ENCODE measurements at regions not wholly inside any gene's neighbourhood (a gene's known extent, or its start where the extent isn't known, plus 50 kb on each side); places are given as distances from the start of the nearest gene placed in this dataset.
"Not testable (repeated sequence)": the region's sequence is repeated elsewhere in the genome, so short reads cannot be mapped to it uniquely, and the experiment has no call there.

DNA sequence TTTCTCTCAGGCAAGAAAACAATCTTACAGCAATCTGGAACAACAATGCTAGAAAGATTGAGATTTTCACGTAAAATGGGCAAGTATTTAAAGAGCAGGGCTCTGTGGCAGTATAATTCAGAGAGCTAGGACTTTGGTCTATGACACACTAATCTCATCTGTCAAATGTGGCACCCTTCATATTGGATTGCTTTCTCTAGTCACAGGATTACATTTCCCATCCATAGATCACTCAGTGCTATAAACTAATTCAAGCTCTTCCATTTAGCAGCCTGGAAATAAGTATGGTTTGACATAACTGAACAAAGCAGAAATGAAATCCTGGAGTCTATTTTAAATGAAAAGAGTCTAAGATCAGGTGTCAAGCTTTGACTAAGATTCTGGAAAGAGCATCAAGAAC is 263.1 kb upstream of the TMPRSS15 start:
- DNase-seq (ENCODE audit: low spot score) = no peak
- in situ Hi-C loops (cut with HindIII; ENCODE audit: low sequenced_read_pairs) = no loop called here

DNA sequence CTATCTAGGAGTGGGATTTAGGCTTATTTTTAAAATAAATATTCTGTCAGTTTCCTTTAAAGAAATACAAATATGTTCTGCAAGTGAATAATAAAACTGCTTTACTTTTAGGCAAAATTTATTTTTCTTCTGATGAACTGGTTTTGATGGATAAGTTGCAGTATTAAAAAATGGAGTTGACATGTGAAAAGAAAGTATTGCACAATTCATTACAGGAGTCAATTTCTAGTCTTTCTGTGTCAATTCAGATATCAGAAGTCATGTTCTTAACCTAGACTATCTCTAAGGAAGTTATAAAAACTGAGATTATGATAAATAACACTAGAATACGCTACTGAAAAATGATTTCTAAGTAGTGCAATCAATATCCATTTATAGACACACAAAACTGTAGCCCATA is 270.2 kb upstream of the TMPRSS15 start:
- DNase-seq (ENCODE audit: low spot score) = no peak
- in situ Hi-C loops (cut with HindIII; ENCODE audit: low sequenced_read_pairs) = no loop called here

DNA sequence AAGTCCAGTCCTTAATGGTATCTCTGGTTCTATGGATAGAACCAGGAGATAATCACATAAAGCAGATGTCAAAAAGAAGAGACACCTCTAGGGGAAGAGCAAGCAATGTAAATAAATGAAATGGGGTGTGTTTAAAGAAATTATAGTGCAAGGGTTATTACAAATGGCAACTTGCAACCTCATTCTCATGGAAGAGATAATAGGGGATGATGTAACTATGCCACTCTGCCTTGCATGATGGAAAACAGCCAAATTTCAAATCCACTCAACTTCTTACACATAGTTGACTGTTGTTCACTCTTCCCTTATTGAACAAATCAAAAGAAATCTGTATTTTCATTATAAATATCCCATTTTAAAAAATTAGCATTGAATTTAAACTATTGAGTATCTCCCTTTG is 274.0 kb upstream of the TMPRSS15 start:
- DNase-seq (ENCODE audit: low spot score) = no peak
- in situ Hi-C loops (cut with HindIII; ENCODE audit: low sequenced_read_pairs) = no loop called here

DNA sequence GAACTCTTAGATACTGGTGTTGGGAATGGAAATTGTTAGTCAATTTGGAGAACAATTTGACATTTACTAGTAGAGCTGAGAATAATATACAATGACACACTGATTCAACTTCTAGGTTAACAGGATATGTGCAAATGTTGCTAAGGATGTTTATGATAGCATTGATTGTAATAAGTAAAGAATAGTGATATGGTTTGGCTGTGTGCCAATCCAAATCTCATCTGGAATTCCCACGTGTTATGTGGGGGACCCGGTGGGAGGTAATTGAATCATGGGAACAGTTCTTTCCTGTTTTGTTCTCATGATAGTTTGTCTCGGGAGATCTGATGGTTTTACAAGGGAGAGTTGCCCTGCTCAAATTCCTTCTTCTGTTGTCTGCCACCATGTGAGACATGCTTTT is 302.4 kb upstream of the TMPRSS15 start:
- in situ Hi-C loops (cut with HindIII; ENCODE audit: low sequenced_read_pairs) = no loop called here

DNA sequence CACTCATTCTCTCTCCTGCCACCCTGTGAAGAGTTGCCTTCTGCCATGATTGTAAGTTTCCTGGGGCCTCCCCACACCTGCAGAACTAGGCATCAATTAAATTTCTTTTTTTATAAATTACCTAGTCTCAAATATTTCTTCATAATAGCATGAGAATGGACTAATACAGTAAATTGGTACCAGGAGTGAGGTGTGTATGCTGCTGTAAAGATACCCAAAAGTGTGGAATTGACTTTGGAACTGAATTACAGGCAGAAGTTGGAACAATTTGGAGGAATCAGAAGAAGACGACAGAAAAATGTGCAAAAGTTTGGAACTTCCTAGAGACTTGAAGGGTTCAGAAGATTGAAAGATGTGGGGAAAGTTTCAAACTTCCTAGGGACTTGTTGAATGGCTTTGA is 308.1 kb upstream of the TMPRSS15 start:
- DNase-seq (ENCODE audit: low spot score) = no peak
- in situ Hi-C loops (cut with HindIII; ENCODE audit: low sequenced_read_pairs) = no loop called here

More for the DNA sequence above, 302.4 kb upstream of the TMPRSS15 start:
- no peak for DNase-seq (ENCODE audit: low spot score)

DNA sequence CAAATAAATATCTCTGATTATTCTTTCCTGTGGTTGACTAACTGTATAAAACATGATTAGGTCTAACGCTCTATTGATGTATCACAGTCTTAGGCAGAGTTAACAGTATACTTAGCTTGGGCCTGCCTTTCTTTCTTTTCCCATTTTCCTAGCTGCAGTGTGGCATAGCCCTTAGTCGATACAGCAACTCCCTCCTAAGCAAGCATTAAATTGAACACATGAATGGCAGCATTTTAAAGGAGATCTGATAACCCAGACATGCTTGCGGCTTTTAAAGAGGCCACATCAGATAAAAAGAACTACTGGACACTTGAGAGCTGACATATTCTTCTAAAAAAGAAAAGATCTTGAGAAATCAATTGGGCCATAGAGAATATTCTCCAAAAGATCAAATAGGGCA is 312.0 kb upstream of the TMPRSS15 start:
- in situ Hi-C loops (cut with HindIII; ENCODE audit: low sequenced_read_pairs) = no loop called here
- DNase-seq (ENCODE audit: low spot score) = no peak

DNA sequence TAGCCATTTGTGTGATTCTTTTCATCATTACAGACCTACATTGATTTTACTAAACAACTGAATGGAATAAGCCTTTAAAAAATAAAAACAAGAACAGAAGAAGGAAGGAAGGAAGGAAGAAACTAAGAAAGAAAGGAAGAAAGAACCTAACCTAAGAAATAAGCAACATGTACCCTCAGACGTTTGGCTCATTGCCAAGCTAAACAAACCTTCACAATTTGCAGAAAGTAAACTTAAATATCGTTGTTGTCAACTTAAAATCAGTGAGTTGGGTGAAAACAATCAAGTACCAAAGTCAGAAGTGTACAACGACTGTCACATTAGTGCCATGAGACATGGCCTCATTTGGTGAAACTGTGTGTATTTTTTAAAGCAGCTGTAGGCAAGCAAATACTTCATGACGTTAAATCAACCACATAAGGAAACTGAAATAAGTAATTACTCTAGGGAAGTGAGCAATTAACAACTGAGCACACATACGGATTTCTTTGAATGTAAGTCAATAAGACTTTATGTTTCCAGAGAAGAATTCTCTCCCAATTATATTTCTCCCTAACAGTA is 313.1 kb upstream of the TMPRSS15 start:
- no peak for DNase-seq (ENCODE audit: low spot score)
- in situ Hi-C loops (cut with HindIII; ENCODE audit: low sequenced_read_pairs) = no loop called here

DNA sequence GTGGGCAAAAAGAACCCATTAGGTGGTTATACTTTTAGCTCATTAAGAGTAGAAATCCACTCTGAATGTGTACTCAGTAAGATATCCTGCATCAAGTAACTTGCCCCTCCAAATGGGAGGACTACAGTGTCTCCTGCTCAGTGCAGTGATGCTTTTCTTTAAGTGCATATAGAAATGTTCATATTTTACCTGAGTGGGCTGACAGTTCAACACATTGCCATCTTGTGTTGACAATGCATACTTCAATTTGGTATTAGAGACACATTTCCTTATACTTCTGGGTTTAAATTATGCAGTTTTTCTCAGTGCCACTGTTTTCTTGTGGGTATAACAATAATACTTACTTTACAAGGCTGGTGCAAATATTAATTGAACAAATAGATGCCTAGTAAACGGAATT is 318.6 kb upstream of the TMPRSS15 start:
- DNase-seq (ENCODE audit: low spot score) = no peak
- in situ Hi-C loops (cut with HindIII; ENCODE audit: low sequenced_read_pairs) = no loop called here

DNA sequence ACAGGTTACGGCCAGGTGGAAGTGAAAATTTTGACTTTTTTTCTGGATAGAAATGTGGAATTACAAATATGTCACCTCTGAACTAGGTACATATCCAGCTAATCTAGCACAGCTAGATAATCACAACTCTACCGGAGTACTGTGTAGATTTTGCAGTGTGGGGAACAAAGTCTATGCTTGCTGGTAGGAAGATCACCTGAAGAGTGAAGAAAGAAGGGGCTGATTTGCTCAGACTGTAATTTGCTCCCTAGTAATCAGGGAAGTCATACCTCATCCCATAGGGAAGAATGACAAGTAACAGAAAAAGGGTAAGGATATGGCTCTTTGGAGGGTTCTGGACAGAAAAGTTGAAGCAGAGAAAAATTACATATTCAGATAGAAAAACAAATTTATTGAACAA is 319.6 kb upstream of the TMPRSS15 start:
- in situ Hi-C loops (cut with HindIII; ENCODE audit: low sequenced_read_pairs) = no loop called here
- no peak for DNase-seq (ENCODE audit: low spot score)

DNA sequence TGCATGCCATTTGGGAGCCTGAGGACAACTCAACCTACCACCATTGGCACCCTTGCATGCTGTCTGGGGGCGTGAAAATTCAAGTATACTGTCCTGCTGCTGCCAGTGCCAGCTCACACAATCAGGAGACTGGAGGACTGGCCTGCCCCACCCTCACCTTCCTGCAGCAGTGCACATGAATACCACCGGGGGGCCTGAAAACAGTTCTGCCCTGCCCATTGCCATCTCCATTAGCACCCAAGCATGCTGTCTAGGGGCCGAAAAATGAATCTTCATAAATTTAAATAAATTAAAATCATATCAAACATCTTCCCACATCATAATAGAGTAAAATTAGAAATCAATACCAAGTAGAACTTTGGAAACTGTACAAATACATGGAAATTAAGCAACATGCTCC is 322.1 kb upstream of the TMPRSS15 start:
- DNase-seq (ENCODE audit: low spot score) = no peak
- in situ Hi-C loops (cut with HindIII; ENCODE audit: low sequenced_read_pairs) = no loop called here

DNA sequence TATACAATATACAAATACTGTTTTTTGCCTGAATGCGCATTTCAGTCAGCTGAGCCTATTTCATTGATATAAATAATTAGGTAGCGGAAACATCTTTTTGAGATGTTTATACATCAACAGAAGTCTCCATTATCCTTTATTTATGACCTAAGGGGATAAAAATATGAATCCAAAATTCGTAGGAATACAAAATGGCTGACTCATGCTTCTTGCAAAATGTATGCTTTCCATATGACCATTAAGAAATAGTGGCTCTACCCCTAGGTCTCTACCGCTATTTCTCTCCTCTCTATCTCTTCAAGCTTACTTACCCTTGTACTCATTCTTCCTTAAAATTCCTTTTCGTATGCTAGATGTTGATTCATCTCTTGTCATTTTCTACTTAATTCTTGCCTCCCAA is 338.4 kb upstream of the TMPRSS15 start:
- in situ Hi-C loops (cut with HindIII; ENCODE audit: low sequenced_read_pairs) = no loop called here
- DNase-seq (ENCODE audit: low spot score) = no peak

DNA sequence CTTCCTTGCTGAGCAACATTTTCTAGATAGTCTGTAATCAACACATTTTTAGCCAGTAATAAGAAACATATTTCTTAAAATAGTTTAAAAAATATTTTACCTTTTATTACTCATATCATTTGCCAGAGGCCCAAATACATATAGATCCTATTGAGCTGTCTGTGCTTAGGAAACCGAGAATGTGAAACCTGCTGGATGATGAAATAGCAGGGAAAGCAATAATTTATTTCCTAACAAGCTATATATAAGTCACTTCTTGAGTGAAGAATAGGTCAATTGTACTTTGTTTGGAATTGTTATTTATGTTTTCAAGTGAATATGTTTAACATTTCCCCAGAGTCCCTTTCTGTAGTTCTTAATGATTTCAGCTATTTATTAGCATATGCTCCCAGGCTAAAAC is 339.9 kb upstream of the TMPRSS15 start:
- in situ Hi-C loops (cut with HindIII; ENCODE audit: low sequenced_read_pairs) = no loop called here

DNA sequence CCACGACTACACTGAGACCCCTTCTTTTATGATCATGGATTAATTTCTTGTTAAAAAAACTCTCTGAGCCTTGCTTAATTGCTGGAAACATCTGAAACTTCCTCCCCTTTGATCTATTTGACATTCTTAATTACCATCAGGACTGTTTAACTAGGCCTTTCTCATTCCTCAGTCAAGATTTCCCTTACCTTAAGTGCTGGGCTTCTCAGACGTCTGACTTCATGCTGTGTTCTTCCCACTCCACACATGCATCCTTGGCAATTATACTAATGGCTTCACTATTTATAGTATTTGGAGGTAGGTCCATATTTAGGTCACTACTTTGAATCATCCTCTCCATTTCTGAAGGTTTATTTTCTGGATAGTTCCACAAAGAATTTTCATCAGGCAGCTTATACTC is 341.3 kb upstream of the TMPRSS15 start:
- no peak for DNase-seq (ENCODE audit: low spot score)
- in situ Hi-C loops (cut with HindIII; ENCODE audit: low sequenced_read_pairs) = no loop called here

More for the DNA sequence above, 339.9 kb upstream of the TMPRSS15 start:
- DNase-seq (ENCODE audit: low spot score) = no peak

DNA sequence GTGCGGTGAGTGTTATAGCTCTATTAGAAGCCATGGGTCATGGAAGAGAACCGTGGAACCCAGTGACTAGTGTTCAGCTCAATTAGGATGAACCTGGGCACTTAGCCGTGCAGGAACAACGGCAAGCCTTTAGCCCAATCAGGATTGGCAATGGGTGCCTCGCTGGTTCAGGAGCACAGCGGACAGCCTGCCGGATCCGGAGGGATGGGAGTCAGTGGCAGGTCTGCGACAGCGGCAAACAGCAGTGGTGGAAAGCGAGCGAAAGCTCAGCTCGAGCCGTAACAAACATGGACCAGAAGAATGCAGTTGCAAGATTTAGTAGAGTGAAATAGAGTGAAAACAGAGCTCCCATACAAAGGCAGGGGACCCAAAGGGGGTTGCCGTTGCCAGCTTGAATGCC is 349.3 kb upstream of the TMPRSS15 start:
- DNase-seq (ENCODE audit: low spot score); in situ Hi-C loops (cut with HindIII; ENCODE audit: low sequenced_read_pairs): not testable (repeated sequence)

DNA sequence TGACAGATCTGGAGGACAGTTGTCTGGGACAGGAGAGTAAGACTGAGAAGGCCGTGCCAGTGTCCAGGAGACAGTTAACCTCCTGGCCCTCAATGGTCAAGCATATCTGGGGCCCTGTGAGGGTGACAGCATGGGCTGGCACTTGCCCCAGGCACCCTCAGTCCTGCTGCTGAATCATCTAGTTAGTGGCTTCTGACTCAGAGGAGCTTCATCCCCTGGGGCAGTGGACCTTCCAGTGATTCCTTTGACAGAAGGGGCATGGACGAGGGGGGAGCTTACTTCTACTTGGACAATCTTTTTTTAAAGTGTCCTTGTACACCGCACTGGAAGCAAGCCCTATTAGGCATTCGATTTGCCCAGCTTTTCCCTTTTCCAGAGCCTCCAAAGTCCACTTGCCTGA is 352.7 kb upstream of the TMPRSS15 start:
- DNase-seq (ENCODE audit: low spot score); in situ Hi-C loops (cut with HindIII; ENCODE audit: low sequenced_read_pairs): not testable (repeated sequence)

DNA sequence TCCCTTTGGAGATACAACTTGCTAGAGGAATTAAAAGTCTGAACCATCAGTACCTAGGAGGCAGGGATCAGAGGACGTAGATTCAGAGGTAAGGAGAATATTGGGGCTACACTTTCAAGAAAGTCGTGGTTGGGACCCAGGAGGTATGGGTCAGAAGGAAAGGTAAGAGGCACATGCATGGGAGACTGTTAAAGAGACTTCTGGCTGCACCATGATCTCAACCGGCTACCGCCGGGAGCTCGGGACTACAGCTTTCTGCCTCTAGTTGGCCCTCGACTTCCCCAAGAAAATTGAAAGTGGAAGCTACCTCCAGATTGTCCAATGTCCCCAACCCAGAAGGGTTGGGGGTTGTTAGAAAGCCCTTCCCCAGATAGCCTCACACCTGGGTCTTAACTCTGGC is 355.7 kb upstream of the TMPRSS15 start:
- DNase-seq (ENCODE audit: low spot score) = no peak
- in situ Hi-C loops (cut with HindIII; ENCODE audit: low sequenced_read_pairs) = no loop called here

DNA sequence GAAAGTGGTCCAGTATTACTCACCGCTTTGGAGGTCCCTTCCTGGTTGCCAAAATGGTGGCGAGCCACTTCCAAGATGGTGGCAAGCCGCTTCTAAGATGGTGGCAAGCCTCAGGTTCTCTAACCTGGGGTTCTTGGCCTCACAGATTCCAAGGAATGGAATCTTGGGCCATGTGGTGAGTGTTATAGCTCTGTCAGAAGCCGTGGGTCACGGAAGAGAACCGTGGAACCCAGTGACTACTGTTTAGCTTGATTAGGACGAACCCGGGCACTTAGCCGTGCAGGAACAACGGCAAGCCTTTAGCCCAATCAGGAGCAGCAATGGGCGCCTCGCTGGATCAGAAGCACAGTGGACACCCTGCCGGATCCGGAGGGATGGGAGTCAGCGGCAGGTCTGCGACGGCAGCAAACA is 356.2 kb upstream of the TMPRSS15 start:
- in situ Hi-C loops (cut with HindIII; ENCODE audit: low sequenced_read_pairs) = no loop called here
- no peak for DNase-seq (ENCODE audit: low spot score)

DNA sequence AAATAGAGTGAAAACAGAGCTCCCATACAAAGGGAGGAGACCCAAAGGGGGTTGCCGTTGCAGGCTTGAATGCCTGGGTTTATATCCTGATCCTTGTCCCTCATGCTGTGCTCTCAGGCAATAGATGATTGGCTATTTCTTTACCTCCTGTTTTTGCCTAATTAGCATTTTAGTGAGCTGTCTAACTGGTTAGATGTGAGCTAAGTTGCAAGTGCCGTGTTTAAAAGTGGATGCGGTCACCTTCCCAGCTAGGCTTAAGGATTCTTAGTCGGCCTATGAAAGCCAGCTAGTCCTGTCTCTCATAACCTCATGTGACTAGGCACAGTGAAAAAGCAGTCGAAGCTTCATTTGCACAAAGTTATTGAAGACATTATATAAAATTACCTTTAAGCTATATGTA is 356.7 kb upstream of the TMPRSS15 start:
- DNase-seq (ENCODE audit: low spot score) = no peak
- in situ Hi-C loops (cut with HindIII; ENCODE audit: low sequenced_read_pairs) = no loop called here

DNA sequence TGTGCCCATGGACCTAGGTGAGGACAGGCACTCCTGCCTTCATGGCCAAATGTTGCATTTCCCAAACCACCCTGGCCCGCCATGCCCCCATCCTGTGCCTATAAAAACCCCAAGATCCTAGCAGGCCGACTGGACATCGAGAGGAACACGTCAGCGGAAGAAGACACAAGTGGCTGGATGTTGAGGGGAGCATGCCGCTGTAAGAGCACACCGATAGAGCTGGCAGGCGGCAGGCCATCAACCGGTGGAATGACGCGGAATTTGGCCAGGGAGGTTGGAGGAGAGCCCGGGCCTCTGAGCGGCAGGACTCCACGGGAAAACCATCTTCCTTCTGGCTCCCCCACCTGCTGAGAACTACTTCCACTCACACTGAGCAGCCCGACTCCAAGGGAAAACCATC is 361.1 kb upstream of the TMPRSS15 start:
- DNase-seq (ENCODE audit: low spot score) = no peak
- in situ Hi-C loops (cut with HindIII; ENCODE audit: low sequenced_read_pairs) = no loop called here

DNA sequence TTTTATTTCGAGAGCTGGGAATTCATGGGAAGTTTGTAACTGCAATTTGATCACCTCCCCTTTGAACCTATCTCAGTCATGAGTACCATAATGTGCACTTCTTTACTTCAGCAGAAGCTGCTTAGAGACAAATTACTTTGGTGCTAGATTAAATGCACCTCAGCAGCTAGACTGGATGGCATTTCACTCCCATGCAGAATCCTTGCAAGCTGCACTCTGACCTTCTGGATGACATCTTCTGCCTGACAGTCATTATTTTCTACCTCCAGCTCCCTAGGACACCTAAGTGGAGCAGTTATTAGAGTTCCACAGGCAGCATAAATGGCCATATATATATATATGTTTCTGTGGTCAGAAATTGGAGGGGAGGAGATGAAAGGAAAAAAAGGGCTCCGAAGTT is 366.0 kb upstream of the TMPRSS15 start:
- DNase-seq (ENCODE audit: low spot score) = no peak
- in situ Hi-C loops (cut with HindIII; ENCODE audit: low sequenced_read_pairs) = no loop called here

DNA sequence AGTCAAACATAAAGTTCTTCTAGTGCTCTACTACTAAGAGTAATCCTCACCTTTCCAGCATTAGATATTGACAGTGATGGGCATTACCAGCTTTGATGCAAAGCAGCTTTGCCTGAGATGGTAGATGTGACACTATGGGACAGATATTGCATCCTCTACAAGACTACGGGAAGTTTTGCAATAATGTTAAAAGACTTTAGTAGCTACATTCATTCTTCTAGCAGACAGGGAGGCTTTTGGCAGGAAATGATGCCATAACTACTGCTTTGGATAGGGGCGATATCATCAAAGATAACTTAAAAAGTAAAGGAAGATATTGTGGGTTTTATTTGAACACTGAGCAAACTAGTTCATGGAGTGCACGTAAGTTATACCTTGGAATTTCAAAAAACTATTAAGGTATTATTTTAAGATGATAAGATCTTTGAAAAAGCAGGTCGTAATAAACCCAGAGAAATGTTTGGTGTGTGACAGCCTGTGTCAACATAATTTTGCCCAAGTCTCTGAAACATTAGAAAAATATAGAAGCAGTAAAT is 368.3 kb upstream of the TMPRSS15 start:
- no peak for DNase-seq (ENCODE audit: low spot score)
- in situ Hi-C loops (cut with HindIII; ENCODE audit: low sequenced_read_pairs) = no loop called here

DNA sequence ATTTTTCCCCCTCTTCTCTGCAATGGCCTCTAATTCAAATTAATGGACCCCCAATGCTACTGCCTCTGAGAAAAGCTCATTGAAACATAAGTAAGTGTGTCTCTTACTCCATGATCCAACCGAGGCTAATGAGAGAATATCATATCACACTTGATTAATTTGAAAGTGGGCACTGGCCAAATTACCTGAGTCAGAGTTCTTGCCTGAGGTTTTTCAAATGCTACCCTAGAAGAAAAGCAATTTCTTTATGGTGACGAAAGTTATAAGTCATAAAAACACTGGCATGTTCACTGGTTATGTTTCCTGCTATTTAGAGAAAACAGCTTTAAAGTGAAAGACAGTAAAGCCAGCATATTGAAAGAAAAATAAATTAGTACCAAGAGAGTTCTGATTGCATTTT is 368.8 kb upstream of the TMPRSS15 start:
- no peak for DNase-seq (ENCODE audit: low spot score)
- in situ Hi-C loops (cut with HindIII; ENCODE audit: low sequenced_read_pairs) = no loop called here

Measured in G401 (cell line).